HG03520 (cell line): ENCODE measurements at regions not wholly inside any gene's neighbourhood (a gene's known extent, or its start where the extent isn't known, plus 50 kb on each side); places are given as distances from the start of the nearest gene placed in this dataset.
"Not testable (repeated sequence)": the region's sequence is repeated elsewhere in the genome, so short reads cannot be mapped to it uniquely, and the experiment has no call there.

ENCODE experiments used
- ATAC-seq: cut with Tn5 transposase; IDR thresholded peaks from one replicate; pipeline ENCODE4 v1.9.1; 2021; ENCODE audit warnings: mild to moderate bottlenecking, moderate library complexity; ENCODE audit not compliant: unreplicated experiment

- no peak for ATAC-seq
Measured at GRCh38 chr18:2139691-2140090, 431.6 kb downstream of the METTL4 start.

- no peak for ATAC-seq
Measured at GRCh38 chr18:2143636-2144035, 427.7 kb downstream of the METTL4 start.

GRCh38 chr18:2144811-2145210, 426.5 kb downstream of the METTL4 start:
- ATAC-seq: no peak

- no peak for ATAC-seq
Measured at GRCh38 chr18:2146092-2146491, 425.2 kb downstream of the METTL4 start.

DNA sequence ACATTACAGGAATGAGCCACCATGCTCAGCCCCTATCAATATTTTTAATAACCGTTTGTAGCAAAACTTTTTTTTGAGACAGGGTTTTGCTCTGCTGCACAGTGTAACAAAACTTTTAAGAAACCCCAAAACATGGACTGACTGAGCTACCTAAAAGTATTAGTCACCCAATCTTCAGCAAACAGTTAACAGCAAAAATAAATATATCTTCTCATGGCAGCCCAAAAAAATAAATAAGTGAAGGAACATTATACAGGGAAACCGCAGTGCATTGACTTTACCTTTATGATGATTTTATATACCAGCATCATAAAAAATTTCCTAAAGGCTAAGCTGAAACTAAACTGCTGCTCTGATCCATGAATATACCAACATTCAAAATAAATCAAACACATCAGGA, 424.6 kb downstream of the METTL4 start:
- ATAC-seq: no peak

- no peak for ATAC-seq
Measured at GRCh38 chr18:2147476-2148230, 423.7 kb downstream of the METTL4 start.

DNA sequence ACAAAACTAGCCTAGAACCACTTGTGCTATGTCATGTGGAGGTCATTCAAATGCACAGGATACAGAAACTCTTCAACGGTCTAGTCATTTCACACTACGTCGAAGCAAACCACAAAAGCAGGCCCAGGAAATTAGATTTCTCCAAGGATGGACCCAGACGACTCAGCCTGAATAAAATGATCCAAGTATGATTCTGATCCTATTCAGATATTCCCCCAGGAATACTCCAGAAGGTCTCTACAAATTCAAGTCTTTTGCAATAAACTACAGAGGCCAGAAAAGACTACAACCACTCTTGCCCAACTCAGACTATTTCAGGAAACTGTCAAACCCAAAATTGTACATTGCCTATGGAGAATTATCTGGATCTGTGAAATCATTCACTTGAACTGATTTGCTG, 422.5 kb downstream of the METTL4 start:
- ATAC-seq: no peak

DNA sequence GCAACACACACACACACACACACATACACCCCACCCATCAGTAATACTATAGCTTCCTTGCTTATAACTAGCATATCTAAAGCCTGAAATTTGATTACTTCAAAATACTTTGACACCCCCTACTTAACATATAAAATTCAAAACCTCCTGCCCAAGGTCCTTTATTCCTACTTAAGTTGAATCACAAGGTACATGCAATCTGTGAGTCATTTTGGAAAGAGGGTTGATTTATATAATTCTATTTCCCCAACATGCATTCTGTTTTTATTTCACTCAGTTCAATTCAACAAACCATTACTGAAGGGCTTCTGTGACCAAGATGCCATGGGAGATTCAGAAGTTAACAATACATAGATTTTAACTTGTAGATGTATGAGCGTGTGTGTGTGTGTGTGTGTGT, 420.7 kb downstream of the METTL4 start:
- no peak for ATAC-seq

- no peak for ATAC-seq
Measured at GRCh38 chr18:2154278-2154677, 417.0 kb downstream of the METTL4 start.

GRCh38 chr18:2164644-2165550, 406.4 kb downstream of the METTL4 start:
- no peak for ATAC-seq

DNA sequence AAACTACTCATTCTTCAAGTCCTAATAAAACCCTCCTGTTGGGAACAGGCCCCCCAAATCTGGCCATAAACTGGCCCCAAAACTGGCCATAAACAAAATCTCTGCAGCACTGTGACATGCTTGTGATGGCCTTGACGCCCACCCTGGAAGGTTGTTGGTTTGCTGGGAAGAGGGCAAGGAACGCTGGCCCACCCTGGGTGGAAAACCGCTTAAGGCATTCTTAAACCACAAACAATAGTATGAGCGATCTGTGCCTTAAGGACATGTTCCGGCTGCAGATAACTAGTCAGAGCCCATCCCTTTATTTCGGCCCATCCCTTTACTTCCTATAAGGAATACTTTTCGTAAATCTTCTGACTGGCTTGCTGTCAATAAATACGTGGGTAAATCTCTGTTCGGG, 404.4 kb downstream of the METTL4 start:
- not testable (repeated sequence) for ATAC-seq

- ATAC-seq: no peak
Measured at GRCh38 chr18:2168022-2168421, 403.3 kb downstream of the METTL4 start.

- ATAC-seq: no peak
Measured at GRCh38 chr18:2169656-2170055, 401.6 kb downstream of the METTL4 start.

DNA sequence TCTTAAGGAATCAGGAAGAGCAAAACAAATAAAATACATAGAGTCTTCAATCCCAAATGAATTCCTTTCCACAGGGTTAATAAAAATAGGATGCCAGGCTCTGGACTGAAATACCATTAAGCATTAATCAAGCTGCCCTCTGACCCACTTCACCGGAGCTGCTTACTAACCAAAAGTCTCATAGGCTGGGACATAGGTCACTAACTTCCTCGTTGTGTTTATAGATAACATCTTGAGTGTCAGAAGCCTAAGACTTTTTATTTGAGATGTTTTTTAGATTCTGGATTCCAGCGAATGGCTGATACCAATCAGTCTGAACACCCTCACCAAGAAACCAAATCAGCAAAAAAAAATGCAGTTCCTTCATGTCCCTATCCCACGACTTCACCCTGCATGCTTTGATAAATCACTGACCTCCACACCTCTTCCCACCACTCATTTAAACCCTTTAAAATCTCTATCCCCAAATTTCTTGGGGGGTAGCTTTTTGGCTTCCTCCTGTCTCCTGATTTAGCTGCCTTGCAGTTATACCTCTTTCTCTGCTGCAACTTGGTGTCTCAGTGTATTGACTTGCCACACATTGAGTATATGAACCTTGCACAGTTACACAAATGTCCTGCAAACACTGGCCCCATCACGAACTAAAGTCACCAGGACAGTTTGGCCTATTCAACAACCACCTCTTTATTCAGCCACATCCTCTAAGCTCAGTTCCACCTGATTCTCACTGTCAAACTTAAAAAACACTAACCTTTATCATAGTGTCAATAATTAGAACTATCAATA, 399.3 kb downstream of the METTL4 start:
- ATAC-seq: no peak

- no peak for ATAC-seq
Measured at GRCh38 chr18:2172881-2173280, 398.4 kb downstream of the METTL4 start.

- ATAC-seq: no peak
Measured at GRCh38 chr18:2173486-2173885, 397.8 kb downstream of the METTL4 start.

- ATAC-seq: no peak
Measured at GRCh38 chr18:2178036-2178435, 393.3 kb downstream of the METTL4 start.

- no peak for ATAC-seq
Measured at GRCh38 chr18:2179498-2180183, 391.7 kb downstream of the METTL4 start.

DNA sequence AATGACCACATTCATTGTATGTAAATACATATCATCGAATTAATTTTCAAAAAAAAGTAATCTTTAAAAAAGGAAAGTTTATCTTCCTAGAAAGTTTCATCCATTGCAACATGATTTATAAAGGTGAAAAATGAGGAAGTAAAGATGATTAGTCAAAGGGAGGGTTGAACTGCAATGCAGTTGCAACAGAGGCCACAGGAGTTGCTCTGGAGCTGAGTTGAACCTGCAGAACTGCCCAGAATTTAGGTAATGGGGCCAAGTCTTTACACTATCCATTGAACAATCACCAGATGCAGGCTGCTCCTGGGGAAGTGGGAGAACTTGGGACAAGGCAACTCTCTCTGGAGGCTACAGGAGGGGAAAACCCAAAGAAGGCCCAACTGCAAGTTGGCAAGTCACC, 390.7 kb downstream of the METTL4 start:
- no peak for ATAC-seq

GRCh38 chr18:2183432-2183831, 387.9 kb downstream of the METTL4 start:
- ATAC-seq: no peak

- ATAC-seq: no peak
Measured at GRCh38 chr18:2186967-2187366, 384.3 kb downstream of the METTL4 start.
